ENCODE measurements at regions not wholly inside any gene's neighbourhood (a gene's known extent, or its start where the extent isn't known, plus 50 kb on each side); places are given as distances from the start of the nearest gene placed in this dataset.

DNA sequence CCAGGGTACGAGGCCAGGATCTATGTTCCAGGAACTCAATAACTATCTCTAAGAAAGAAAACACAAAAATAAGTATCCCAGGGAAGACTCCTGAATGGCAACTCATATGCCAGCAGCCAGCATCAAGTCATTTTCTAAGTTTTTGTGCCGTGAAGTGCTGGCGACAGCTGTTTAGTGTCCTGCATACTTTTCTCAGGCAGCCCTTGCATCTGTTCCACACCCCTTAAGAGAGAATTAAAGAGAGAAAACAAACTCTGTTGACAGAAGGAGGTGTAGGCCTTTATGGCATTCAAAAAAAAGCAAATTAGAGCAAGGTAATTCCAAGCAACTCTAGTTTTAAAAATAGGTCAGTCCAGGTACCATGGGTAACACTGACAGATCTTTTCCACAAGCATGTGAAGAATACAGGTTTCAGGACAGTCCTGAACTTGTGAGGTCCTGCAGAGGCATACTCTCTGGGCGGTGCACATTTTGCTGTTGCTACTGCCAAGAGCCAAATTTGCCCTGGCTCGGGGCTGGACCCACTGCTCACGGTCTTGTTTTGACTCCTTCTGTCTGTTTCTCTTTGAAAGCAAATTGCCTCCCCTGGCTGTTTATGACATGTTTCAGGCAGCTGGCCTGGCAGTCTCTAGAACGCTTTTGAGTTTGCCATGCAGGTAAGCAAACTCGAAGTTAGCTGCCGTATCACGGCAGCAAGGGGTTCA is 252.1 kb upstream of the ADAMTS9 start:
- TF ChIP-seq CTCF (IDR thresholded peaks at IDR 0.05) (no peak), NR2C2 (CRISPR knock-in tag; IDR thresholded peaks at IDR 0.05) (no peak), CREM (CRISPR knock-in tag; IDR thresholded peaks at IDR 0.05) (no peak), E2F5 (CRISPR knock-in tag; IDR thresholded peaks at IDR 0.05) (no peak), TEAD1 (CRISPR knock-in tag; IDR thresholded peaks at IDR 0.05) (no peak)
- TF ChIP-seq, protein P1, sequence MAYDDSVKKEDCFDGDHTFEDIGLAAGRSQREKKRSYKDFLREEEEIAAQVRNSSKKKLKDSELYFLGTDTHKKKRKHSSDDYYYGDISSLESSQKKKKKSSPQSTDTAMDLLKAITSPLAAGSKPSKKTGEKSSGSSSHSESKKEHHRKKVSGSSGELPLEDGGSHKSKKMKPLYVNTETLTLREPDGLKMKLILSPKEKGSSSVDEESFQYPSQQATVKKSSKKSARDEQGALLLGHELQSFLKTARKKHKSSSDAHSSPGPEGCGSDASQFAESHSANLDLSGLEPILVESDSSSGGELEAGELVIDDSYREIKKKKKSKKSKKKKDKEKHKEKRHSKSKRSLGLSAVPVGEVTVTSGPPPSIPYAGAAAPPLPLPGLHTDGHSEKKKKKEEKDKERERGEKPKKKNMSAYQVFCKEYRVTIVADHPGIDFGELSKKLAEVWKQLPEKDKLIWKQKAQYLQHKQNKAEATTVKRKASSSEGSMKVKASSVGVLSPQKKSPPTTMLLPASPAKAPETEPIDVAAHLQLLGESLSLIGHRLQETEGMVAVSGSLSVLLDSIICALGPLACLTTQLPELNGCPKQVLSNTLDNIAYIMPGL (CRISPR knock-in tag; IDR thresholded peaks at IDR 0.05), result no peak

Measured in WTC11 (cell line).